Right lobe of liver (tissue), 6 donors: ENCODE measurements at regions not wholly inside any gene's neighbourhood (a gene's known extent, or its start where the extent isn't known, plus 50 kb on each side); places are given as distances from the start of the nearest gene placed in this dataset.

Experiments
- ATAC-seq, 4 donors: fragments of 200-7000 bp; cut with Tn5 transposase; one replicate each; pipeline ENCODE4 v1.9.1; 2020; ENCODE audit warnings: mild to moderate bottlenecking in 4 of 4, moderate library complexity in 4 of 4
- DNase-seq, 3 donors: peaks; one replicate each; pipeline ENCODE4 v3.0.0-alpha.2; 2020
- H3K27ac ChIP-seq, 3 donors: fragments of 200-600 bp; one replicate each; pipeline ENCODE4 v1.8.0; 2022
- H3K27me3 ChIP-seq, 2 donors: fragments of 200-600 bp; one replicate each; pipeline ENCODE4 v1.8.0; 2022
- H3K36me3 ChIP-seq, 4 donors: fragments of 200-600 bp; sonication (generic) in 1 of 4; one replicate each; pipeline versions ENCODE4 v1.5.1 to v1.8.0; 2017 to 2022; ENCODE audit warnings: control low read depth in 1 of 4
- H3K4me1 ChIP-seq, 4 donors: fragments of 200-600 bp; sonication (generic) in 1 of 4; one replicate each; pipeline versions ENCODE4 v1.5.1 to v1.8.0; 2017 to 2022; ENCODE audit warnings: control low read depth in 1 of 4
- H3K4me3 ChIP-seq, 3 donors: fragments of 200-600 bp; one replicate each; pipeline ENCODE4 v1.8.0; 2022
- H3K9me3 ChIP-seq, 4 donors: fragments of 200-600 bp; sonication (generic) in 1 of 4; one replicate each; pipeline versions ENCODE4 v1.5.1 to v1.8.0; 2017 to 2022; ENCODE audit warnings: control low read depth in 1 of 4
- POLR2A ChIP-seq: fragments of 450-650 bp; IDR thresholded peaks from one replicate; pipeline ENCODE4 v1.6.1; 2017; ENCODE audit warnings: antibody characterized with exemption, mild to moderate bottlenecking
- WGBS: methylation state at CpG from one replicate; pipeline ENCODE4 v1.1.6; 2018; ENCODE audit warnings: low coverage, low lambda C conversion rate; ENCODE audit not compliant: insufficient coverage; ENCODE audit errors: missing lambda C conversion rate; 5-methylcytosine and 5-hydroxymethylcytosine counted together
- intact Hi-C, 2 donors: fragments of 100-400 bp; cut with DNase I; formaldehyde crosslinking; loops; one replicate each; pipeline versions ENCODE4 v1.11.2 to v1.14.1; 2022
- TF ChIP-seq, protein P1 (sequence below), 4 donors: fragments of 200-600 bp in 3 of 4; fragments of 450-650 bp in 1 of 4; IDR thresholded peaks; one replicate each; pipeline versions ENCODE4 v1.5.1 to v1.8.0; 2016 to 2022; ENCODE audit warnings: antibody characterized with exemption in 4 of 4, mild to moderate bottlenecking in 2 of 4
- donor health status: DM: no; HTN: yes; CAD: no.
- donor health status: DM: no; HTN: no; CAD: no.
- donor health status: DM: no; HTN: no; CAD: no.
- donor health status: DM: no; HTN: yes; CAD: no.
- donor health status: DM: no; HTN: yes; CAD: no.

- DNase-seq (no peak), ATAC-seq (no peak)
- 90% methylated on average over 2 of the region's 2 CpGs for WGBS
- Histone ChIP-seq H3K36me3 (no peaks in the 10 kb centered on the region), H3K27me3 (no peaks in the 10 kb centered on the region), H3K27ac (no peak overlapping the region), H3K4me3 (no peak overlapping the region), H3K9me3 (no peaks in the 10 kb centered on the region), H3K4me1 (no peaks in the 10 kb centered on the region)
- no peak for TF ChIP-seq POLR2A
- TF ChIP-seq, protein P1, sequence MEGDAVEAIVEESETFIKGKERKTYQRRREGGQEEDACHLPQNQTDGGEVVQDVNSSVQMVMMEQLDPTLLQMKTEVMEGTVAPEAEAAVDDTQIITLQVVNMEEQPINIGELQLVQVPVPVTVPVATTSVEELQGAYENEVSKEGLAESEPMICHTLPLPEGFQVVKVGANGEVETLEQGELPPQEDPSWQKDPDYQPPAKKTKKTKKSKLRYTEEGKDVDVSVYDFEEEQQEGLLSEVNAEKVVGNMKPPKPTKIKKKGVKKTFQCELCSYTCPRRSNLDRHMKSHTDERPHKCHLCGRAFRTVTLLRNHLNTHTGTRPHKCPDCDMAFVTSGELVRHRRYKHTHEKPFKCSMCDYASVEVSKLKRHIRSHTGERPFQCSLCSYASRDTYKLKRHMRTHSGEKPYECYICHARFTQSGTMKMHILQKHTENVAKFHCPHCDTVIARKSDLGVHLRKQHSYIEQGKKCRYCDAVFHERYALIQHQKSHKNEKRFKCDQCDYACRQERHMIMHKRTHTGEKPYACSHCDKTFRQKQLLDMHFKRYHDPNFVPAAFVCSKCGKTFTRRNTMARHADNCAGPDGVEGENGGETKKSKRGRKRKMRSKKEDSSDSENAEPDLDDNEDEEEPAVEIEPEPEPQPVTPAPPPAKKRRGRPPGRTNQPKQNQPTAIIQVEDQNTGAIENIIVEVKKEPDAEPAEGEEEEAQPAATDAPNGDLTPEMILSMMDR (IDR thresholded peaks at IDR 0.05) = no peak
- intact Hi-C loops = no loop called here
These were observed 235.3 kb downstream of the KLF12 start for GRCh38 chr13:73898899-73899298.

DNA sequence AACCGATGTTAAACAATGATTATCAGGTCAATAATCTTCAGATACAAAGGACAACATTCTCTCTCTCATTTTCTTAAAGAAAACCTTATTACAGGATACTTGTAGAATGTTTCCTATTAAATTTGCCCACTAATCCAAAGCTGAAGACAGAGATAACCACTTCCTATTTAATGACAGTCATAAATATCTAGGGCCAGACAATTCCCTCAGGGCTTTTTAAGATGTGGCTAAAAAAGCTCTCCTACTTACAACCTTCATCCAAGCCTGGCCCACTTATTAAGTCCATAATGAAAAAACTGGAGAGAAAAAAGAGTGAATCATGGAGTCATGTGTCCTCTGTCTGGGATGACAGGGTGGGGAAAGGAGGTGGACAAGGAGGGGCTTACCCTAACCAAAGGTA lies 235.9 kb downstream of the KLF12 start:
- H3K27ac ChIP-seq = no peak overlapping the region
- no peak overlapping the region for H3K4me3 ChIP-seq
- no peaks in the 10 kb centered on the region for H3K4me1 ChIP-seq
- WGBS = 87% methylated on average over 1 of the region's 1 CpG
- no peaks in the 10 kb centered on the region for H3K36me3 ChIP-seq
- no peaks in the 10 kb centered on the region for H3K9me3 ChIP-seq
- intact Hi-C loops = no loop called here
- TF ChIP-seq, protein P1 (IDR thresholded peaks at IDR 0.05) = no peak
- no peak for TF ChIP-seq POLR2A
- no peak for DNase-seq
- H3K27me3 ChIP-seq = no peaks in the 10 kb centered on the region
- no peak for ATAC-seq

DNA sequence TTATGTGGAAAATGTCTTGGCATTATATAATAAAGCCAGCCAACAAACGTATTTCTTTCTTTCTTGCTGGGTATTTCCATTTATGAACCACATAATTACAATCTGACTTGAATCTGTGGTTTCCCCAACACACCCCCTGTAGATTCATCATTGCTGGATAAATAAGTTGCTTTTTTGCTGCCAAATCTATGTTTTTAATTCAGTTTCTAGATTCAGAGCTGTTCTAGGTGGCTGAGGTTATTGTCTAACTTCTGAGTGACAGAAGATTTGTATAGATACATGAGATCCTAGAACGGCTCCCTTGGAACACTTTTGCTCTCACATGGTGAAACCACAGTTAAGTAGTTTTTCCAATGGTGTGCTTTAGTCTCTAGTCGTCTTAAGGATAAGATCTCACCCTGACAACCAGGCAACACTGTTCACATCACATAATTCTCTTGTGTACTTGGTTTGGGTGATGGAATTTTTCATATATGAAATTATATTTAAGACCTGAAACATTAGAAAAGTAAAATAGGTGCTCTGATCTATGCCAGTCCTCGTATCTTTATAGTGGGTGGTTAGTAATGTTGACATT lies 239.1 kb downstream of the KLF12 start:
- H3K27ac ChIP-seq = no peak overlapping the region
- 82% methylated on average over 4 of the region's 4 CpGs for WGBS
- no peak for DNase-seq
- no peak for ATAC-seq
- no peaks in the 10 kb centered on the region for H3K9me3 ChIP-seq
- H3K4me1 ChIP-seq = peaks cover 0 to 9% (median 0%) of the 10 kb centered on the region in 4 donors
- no peak for TF ChIP-seq POLR2A
- intact Hi-C loops = no loop called here
- no peaks in the 10 kb centered on the region for H3K36me3 ChIP-seq
- H3K4me3 ChIP-seq = no peak overlapping the region
- no peaks in the 10 kb centered on the region for H3K27me3 ChIP-seq

DNA sequence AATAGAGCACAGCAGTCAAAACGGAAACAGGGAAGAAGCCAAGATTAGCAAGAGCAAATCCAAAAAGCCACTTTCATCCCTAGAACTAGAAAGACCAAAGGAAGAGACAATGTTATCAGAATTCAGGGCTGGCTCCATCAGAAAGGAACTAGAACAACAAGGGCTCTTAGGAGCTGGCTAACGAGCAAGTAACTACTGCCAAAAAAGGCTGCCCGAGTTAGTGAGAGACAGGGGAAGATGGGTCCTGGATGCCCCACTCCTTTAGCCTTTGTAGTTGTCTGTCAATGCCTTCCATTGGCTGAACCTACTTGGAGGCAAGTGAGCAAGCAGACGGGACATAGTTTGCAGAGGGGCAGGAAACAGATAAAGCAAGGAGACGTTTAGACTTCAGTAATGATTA lies 240.4 kb downstream of the KLF12 start:
- WGBS = 50% methylated on average over 2 of the region's 5 CpGs
- no peak overlapping the region for H3K4me3 ChIP-seq
- no peaks in the 10 kb centered on the region for H3K27me3 ChIP-seq
- TF ChIP-seq, protein P1 (IDR thresholded peaks at IDR 0.05) = no peak
- no peak for TF ChIP-seq POLR2A
- no peaks in the 10 kb centered on the region for H3K9me3 ChIP-seq
- ATAC-seq (no peak), DNase-seq (no peak)
- no peak overlapping the region for H3K27ac ChIP-seq
- H3K4me1 ChIP-seq = peaks cover 0 to 9% (median 0%) of the 10 kb centered on the region in 4 donors
- intact Hi-C loops = no loop called here
- no peaks in the 10 kb centered on the region for H3K36me3 ChIP-seq

DNA sequence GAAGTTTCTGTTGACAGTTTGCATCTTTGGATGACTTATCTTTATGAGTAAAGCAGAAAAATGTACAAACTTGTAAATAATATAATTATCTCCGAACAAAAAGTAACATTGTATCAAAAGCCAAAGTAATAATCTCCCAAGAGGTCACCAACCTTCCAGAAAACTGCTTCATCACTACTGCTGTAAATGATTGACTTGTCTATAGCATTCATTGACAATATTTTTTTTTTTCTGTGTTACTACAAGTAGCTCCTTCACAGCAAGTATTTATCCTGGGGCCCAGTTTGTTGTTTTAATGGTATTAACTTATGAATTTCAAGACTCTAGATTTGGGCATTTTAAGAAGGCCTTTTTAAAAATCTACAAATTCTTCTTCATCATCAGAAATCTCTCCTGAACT lies 242.4 kb downstream of the KLF12 start:
- Histone ChIP-seq H3K27me3 (no peaks in the 10 kb centered on the region), H3K4me1 (peaks cover 0 to 9% (median 0%) of the 10 kb centered on the region in 4 donors), H3K27ac (no peak overlapping the region), H3K4me3 (peak overlapping the region in 1 of 3 donors; percentile 27), H3K36me3 (peaks cover 0 to 3% (median 0%) of the 10 kb centered on the region in 4 donors), H3K9me3 (no peaks in the 10 kb centered on the region)
- WGBS = 21% methylated on average over 1 of the region's 1 CpG
- ATAC-seq = peak; percentile 47 to 87 (median 70)
- DNase-seq = no peak
- intact Hi-C loops = no loop called here
- no peak for TF ChIP-seq POLR2A
- TF ChIP-seq, protein P1 (IDR thresholded peaks at IDR 0.05) = no peak
